H1 (cell line): ENCODE measurements at regions not wholly inside any gene's neighbourhood (a gene's known extent, or its start where the extent isn't known, plus 50 kb on each side); places are given as distances from the start of the nearest gene placed in this dataset.
A peak's percentile ranks its signal among the peaks of the same experiment; 100 is the strongest.

Source experiments
- CTCF ChIA-PET: fragments of 300-600 bp; sonication (Branson Sonifier 250); formaldehyde crosslinking; loops from one replicate; lab custom pipeline; 2021; ENCODE audit not compliant: partially characterized antibody; lab: Charles Lee
- POLR2A ChIA-PET: fragments of 300-600 bp; sonication (Branson Sonifier 250); formaldehyde crosslinking; loops from one replicate; lab custom pipeline; 2021; ENCODE audit warnings: inconsistent platforms; ENCODE audit not compliant: partially characterized antibody; lab: Charles Lee
- DNase-seq, 2 experiments: peaks; one replicate each; pipeline versions ENCODE4 v3.0.0 to v3.0.0-alpha.2; 2010 to 2022; ENCODE audit warnings: low spot score in 2 of 2, low read depth in 1 of 2, mixed read lengths in 1 of 2
- FAIRE-seq: peaks from 2 replicates; lab custom pipeline; 2011; peaks lifted over from hg19 to GRCh38; lab: Jason Lieb, UNC
- H2AFZ ChIP-seq: 2 replicates; pipeline ENCODE4 v1.8.1; 2012; ENCODE audit warnings: low read length, inconsistent platforms
- H2AK5ac ChIP-seq: 2 replicates; pipeline ENCODE4 v1.6.1; 2013; ENCODE audit warnings: low read depth, low read length
- H2BK120ac ChIP-seq: replicated peaks from 2 replicates; pipeline ENCODE3; 2013; ENCODE audit warnings: low read depth, low read length, inconsistent platforms
- H2BK12ac ChIP-seq: 2 replicates; pipeline ENCODE4 v1.6.1; 2013; ENCODE audit warnings: low read depth, low read length
- H2BK15ac ChIP-seq: 2 replicates; pipeline ENCODE4 v1.6.1; 2013; ENCODE audit warnings: low read length
- H2BK20ac ChIP-seq: 2 replicates; pipeline ENCODE4 v1.6.1; 2013; ENCODE audit warnings: low read length
- H2BK5ac ChIP-seq: 2 replicates; pipeline ENCODE4 v1.6.1; 2013; ENCODE audit warnings: low read depth, low read length
- H3K14ac ChIP-seq: 2 replicates; pipeline ENCODE4 v1.6.1; 2013; ENCODE audit warnings: inconsistent platforms; ENCODE audit not compliant: insufficient read length
- H3K18ac ChIP-seq: 2 replicates; pipeline ENCODE4 v1.6.1; 2013; ENCODE audit warnings: low read length; ENCODE audit errors: extremely low read depth
- H3K23ac ChIP-seq: 2 replicates; pipeline ENCODE4 v1.6.1; 2013; ENCODE audit warnings: inconsistent platforms; ENCODE audit not compliant: insufficient read length
- H3K23me2 ChIP-seq: 2 replicates; pipeline ENCODE4 v1.6.1; 2013; ENCODE audit warnings: low read depth, low read length
- H3K27ac ChIP-seq: 2 replicates; pipeline ENCODE4 v1.6.1; 2011; ENCODE audit warnings: low read depth, low read length, inconsistent platforms
- H3K27me3 ChIP-seq, 4 experiments: replicated peaks in 1 of 4; 1 replicate in 1 of 4; 2 replicates in 3 of 4; pipeline versions ENCODE4 v1.6.1 to v1.8.1; 2011 to 2013; ENCODE audit warnings: low read length in 3 of 4, mild to moderate bottlenecking in 3 of 4, inconsistent platforms in 2 of 4, mixed read lengths in 2 of 4, moderate library complexity in 1 of 4; ENCODE audit not compliant: control insufficient read depth in 3 of 4, insufficient read depth in 3 of 4; ENCODE audit errors: extremely low read depth in 1 of 4
- H3K36me3 ChIP-seq, 4 experiments: 2 replicates each; pipeline versions ENCODE4 v1.6.1 to v1.8.1; 2011 to 2013; ENCODE audit warnings: mild to moderate bottlenecking in 4 of 4, low read length in 3 of 4, moderate library complexity in 2 of 4, control low read depth in 1 of 4, inconsistent platforms in 1 of 4; ENCODE audit not compliant: insufficient read depth in 4 of 4, control insufficient read depth in 2 of 4
- H3K4ac ChIP-seq: replicated peaks from 2 replicates; pipeline ENCODE3; 2013; ENCODE audit warnings: low read length, low read depth, mixed read lengths, inconsistent platforms; ENCODE audit not compliant: insufficient read length
- H3K4me1 ChIP-seq, 4 experiments: replicated peaks in 1 of 4; 1 replicate in 1 of 4; 2 replicates in 3 of 4; pipeline versions ENCODE4 v1.6.1 to v1.8.1; 2011 to 2013; ENCODE audit warnings: low read length in 3 of 4, inconsistent platforms in 2 of 4, mixed read lengths in 1 of 4; ENCODE audit not compliant: insufficient read depth in 4 of 4, control insufficient read depth in 3 of 4
- H3K4me2 ChIP-seq, 2 experiments: 2 replicates each; pipeline versions ENCODE4 v1.6.1 to v1.8.1; 2011 to 2013; ENCODE audit warnings: low read depth in 2 of 2, low read length in 2 of 2, control low read depth in 1 of 2, inconsistent platforms in 1 of 2, mild to moderate bottlenecking in 1 of 2; ENCODE audit not compliant: insufficient read depth in 1 of 2
- H3K4me3 ChIP-seq, 4 experiments: fragments of 200-600, 300-600 bp in 1 of 4; sonication (generic), shearing (Covaris generic), sonication (Bioruptor Twin) in 1 of 4; 2 replicates each; pipeline versions ENCODE4 v1.5.1 to v1.8.1; 2011 to 2016; ENCODE audit warnings: low read length in 4 of 4, low read depth in 3 of 4, control low read depth in 2 of 4, inconsistent platforms in 2 of 4, mild to moderate bottlenecking in 2 of 4, mixed read lengths in 1 of 4, moderate library complexity in 1 of 4; ENCODE audit not compliant: insufficient read depth in 2 of 4; ENCODE audit errors: extremely low read depth in 1 of 4
- H3K56ac ChIP-seq: replicated peaks from 2 replicates; pipeline ENCODE3; 2013; ENCODE audit warnings: low read depth, mild to moderate bottlenecking, mixed read lengths, low read length, inconsistent platforms; ENCODE audit not compliant: insufficient read length
- H3K79me1 ChIP-seq: 2 replicates; pipeline ENCODE4 v1.6.1; 2013; ENCODE audit warnings: low read depth, low read length, control low read depth
- H3K79me2 ChIP-seq, 2 experiments: 2 replicates each; pipeline versions ENCODE4 v1.6.1 to v1.8.1; 2012 to 2013; ENCODE audit warnings: low read length in 2 of 2, mild to moderate bottlenecking in 2 of 2, inconsistent platforms in 1 of 2; ENCODE audit not compliant: insufficient read depth in 2 of 2, control insufficient read depth in 1 of 2
- H3K9ac ChIP-seq, 4 experiments: replicated peaks in 1 of 4; 1 replicate in 1 of 4; 2 replicates in 3 of 4; pipeline versions ENCODE4 v1.6.1 to v1.8.1; 2011 to 2013; ENCODE audit warnings: low read depth in 3 of 4, low read length in 3 of 4, control low read depth in 2 of 4, mild to moderate bottlenecking in 2 of 4, moderate library complexity in 2 of 4, inconsistent platforms in 1 of 4; ENCODE audit errors: extremely low read depth in 1 of 4
- H3K9me3 ChIP-seq, 2 experiments: 2 replicates each; pipeline versions ENCODE4 v1.6.1 to v1.8.1; 2012 to 2013; ENCODE audit warnings: mild to moderate bottlenecking in 2 of 2, moderate library complexity in 2 of 2, control low read depth in 1 of 2, inconsistent platforms in 1 of 2, low read depth in 1 of 2, low read length in 1 of 2, mixed read lengths in 1 of 2; ENCODE audit not compliant: insufficient read depth in 2 of 2
- H4K20me1 ChIP-seq, 2 experiments: replicated peaks in 1 of 2; 2 replicates each; pipeline versions ENCODE3 to v1.8.1; 2011 to 2013; ENCODE audit warnings: inconsistent platforms in 2 of 2, low read length in 2 of 2, mild to moderate bottlenecking in 1 of 2; ENCODE audit not compliant: insufficient read depth in 2 of 2, control insufficient read depth in 1 of 2
- H4K5ac ChIP-seq: 2 replicates; pipeline ENCODE4 v1.6.1; 2013; ENCODE audit warnings: low read length, low read depth, mixed read lengths, inconsistent platforms; ENCODE audit not compliant: insufficient read length
- H4K8ac ChIP-seq: 2 replicates; pipeline ENCODE4 v1.8.0; 2013; ENCODE audit warnings: mild to moderate bottlenecking, moderate library complexity, low read length, inconsistent platforms; ENCODE audit not compliant: insufficient read depth; ENCODE audit errors: extremely low read depth
- H4K91ac ChIP-seq: replicated peaks from 2 replicates; pipeline ENCODE3; 2013; ENCODE audit warnings: low read length, mixed read lengths, inconsistent platforms; ENCODE audit not compliant: insufficient read length
- SIN3A ChIP-seq, 2 experiments: IDR thresholded peaks in 1 of 2; conservative IDR thresholded peaks in 1 of 2; 2 replicates each; pipeline ENCODE4 v1.6.1; 2011 to 2012; ENCODE audit warnings: low read length in 2 of 2, improper control_type of control experiment in 1 of 2, low read depth in 1 of 2, mild to moderate bottlenecking in 1 of 2
- WGBS, 2 experiments: shearing (Covaris generic) in 1 of 2; methylation state at CpG; one replicate each; pipeline versions ENCODE4 v1.1.6 to v1.1.7; 2013 to 2015; ENCODE audit warnings: low lambda C conversion rate in 2 of 2, mixed read lengths in 2 of 2, inconsistent platforms in 1 of 2, low coverage in 1 of 2, missing lambda C conversion rate in 1 of 2; ENCODE audit not compliant: insufficient replicate concordance in 2 of 2, insufficient coverage in 1 of 2, insufficient read length in 1 of 2; ENCODE audit errors: extremely low coverage in 1 of 2, missing lambda C conversion rate in 1 of 2; 5-methylcytosine and 5-hydroxymethylcytosine counted together

GRCh38 chr7:17661982-17662585 is 278.2 kb downstream of the SNX13 start:
- no peak overlapping the region for H3K14ac ChIP-seq
- no peak overlapping the region for H3K9ac ChIP-seq
- no peak overlapping the region for H2BK15ac ChIP-seq
- H3K36me3 ChIP-seq, result no peaks in the 10 kb centered on the region
- H2BK12ac ChIP-seq, result no peak overlapping the region
- no peaks in the 10 kb centered on the region for H3K23me2 ChIP-seq
- no peak overlapping the region for H3K4ac ChIP-seq
- no peak overlapping the region for H2BK5ac ChIP-seq
- no peak overlapping the region for H3K27ac ChIP-seq
- no peak overlapping the region for H3K4me3 ChIP-seq
- no peak overlapping the region for H2BK120ac ChIP-seq
- peak; percentile 24 for FAIRE-seq
- no peak overlapping the region for H2AK5ac ChIP-seq
- no peaks in the 10 kb centered on the region for H3K79me1 ChIP-seq
- no peak for TF ChIP-seq SIN3A (conservative IDR thresholded peaks at IDR 0.05 in 1 of 2, IDR thresholded peaks at IDR 0.05 in 1 of 2; ENCODE audit: low read depth in 1 of 2, low read length in 2 of 2)
- no peaks in the 10 kb centered on the region for H3K79me2 ChIP-seq
- no peak overlapping the region; the same call in 1 of the 2 replicates for H4K8ac ChIP-seq
- no peak overlapping the region for H3K23ac ChIP-seq
- no peak overlapping the region for H2BK20ac ChIP-seq
- H4K20me1 ChIP-seq, result no peaks in the 10 kb centered on the region
- H4K91ac ChIP-seq, result no peak overlapping the region
- H3K4me2 ChIP-seq, result no peak overlapping the region
- no peak for DNase-seq
- H4K5ac ChIP-seq, result no peak overlapping the region
- WGBS, 2 experiments, result 72% methylated on average over 3 of the region's 3 CpGs; no CpG with 5 or more reads in 1 of the 2 experiments
- no peaks in the 10 kb centered on the region for H3K9me3 ChIP-seq
- ChIA-PET CTCF (interaction anchor here (1.1 to 1.2 kb wide), 2 partner anchors 15 to 679 kb away, joined by 3 to 5 read pairs; no protein-coding TSS in a partner anchor), POLR2A (no interaction called here)
- H3K56ac ChIP-seq, result no peak overlapping the region
- no peaks in the 10 kb centered on the region for H3K27me3 ChIP-seq
- peaks cover 0 to 3% (median 1%) of the 10 kb centered on the region in 4 experiments; a peak in 2 of 7 replicates for H3K4me1 ChIP-seq
- H2AFZ ChIP-seq, result no peak overlapping the region
- H3K18ac ChIP-seq, result no peak overlapping the region
